WTC11 (cell line): ENCODE measurements at regions not wholly inside any gene's neighbourhood (a gene's known extent, or its start where the extent isn't known, plus 50 kb on each side); places are given as distances from the start of the nearest gene placed in this dataset.

Experiments
- CTCF ChIP-seq: fragments of 200-600 bp; IDR thresholded peaks from 2 replicates; pipeline ENCODE4 v1.8.0; 2022; ENCODE audit warnings: antibody characterized with exemption
- FOXP4 ChIP-seq: sonication (generic); formaldehyde crosslinking; IDR thresholded peaks from 2 replicates; pipeline ENCODE4 v1.8.0; 2022; ENCODE audit warnings: mild to moderate bottlenecking, missing genetic modification reagents
- NFYB ChIP-seq: sonication (generic); formaldehyde crosslinking; conservative IDR thresholded peaks from 2 replicates; pipeline ENCODE4 v1.8.0; 2022; ENCODE audit warnings: low read depth, missing genetic modification reagents
- PREB ChIP-seq: sonication (generic); formaldehyde crosslinking; IDR thresholded peaks from 2 replicates; pipeline ENCODE4 v1.8.1; 2022; ENCODE audit warnings: mild to moderate bottlenecking, missing genetic modification reagents, moderate library complexity, borderline replicate concordance
- USF2 ChIP-seq: sonication (generic); formaldehyde crosslinking; IDR thresholded peaks from 2 replicates; pipeline ENCODE4 v1.8.1; 2023; ENCODE audit warnings: mild to moderate bottlenecking, missing genetic modification reagents, moderate library complexity

GRCh38 chr16:86066811-86067210 lies 167.8 kb downstream of the IRF8 start:
- TF ChIP-seq NFYB (no peak), USF2 (CRISPR knock-in tag) (no peak), CTCF (no peak), PREB (CRISPR knock-in tag) (no peak), FOXP4 (CRISPR knock-in tag) (no peak)
